Activated CD4-positive, alpha-beta T cell treated with anti-CD3 and anti-CD28 coated beads, Interleukin-2, amount 10 ng/mL, durations not matched to agents 24 days and 14 days (primary cell): ENCODE measurements at regions not wholly inside any gene's neighbourhood (a gene's known extent, or its start where the extent isn't known, plus 50 kb on each side); places are given as distances from the start of the nearest gene placed in this dataset.
"Not testable (repeated sequence)": the region's sequence is repeated elsewhere in the genome, so short reads cannot be mapped to it uniquely, and the experiment has no call there.

Source experiments
- DNase-seq: peaks from one replicate; pipeline ENCODE4 v3.0.0; 2022
- H3K27ac Mint-ChIP-seq: one replicate; pipeline ENCODE4 v1.8.0; 2022; ENCODE audit warnings: mild to moderate bottlenecking, mixed read lengths
- H3K27me3 Mint-ChIP-seq: one replicate; pipeline ENCODE4 v1.8.0; 2022; ENCODE audit warnings: mixed read lengths
- H3K36me3 Mint-ChIP-seq: one replicate; pipeline ENCODE4 v1.8.0; 2022; ENCODE audit warnings: low read depth, mild to moderate bottlenecking, mixed read lengths
- H3K4me1 Mint-ChIP-seq: one replicate; pipeline ENCODE4 v1.8.0; 2021; ENCODE audit warnings: mixed read lengths
- H3K4me3 Mint-ChIP-seq: one replicate; pipeline ENCODE4 v1.8.0; 2022; ENCODE audit warnings: mild to moderate bottlenecking, moderate library complexity, mixed read lengths
- H3K9me3 Mint-ChIP-seq: one replicate; pipeline ENCODE4 v1.8.0; 2021; ENCODE audit warnings: mixed read lengths
- intact Hi-C: fragments of 100-400 bp; cut with micrococcal nuclease; formaldehyde crosslinking; loops from one replicate; pipeline ENCODE4 v1.15.1; 2023

GRCh38 chr5:98016771-98017170 lies 756.7 kb upstream of the RGMB start:
- Mint-ChIP-seq H3K4me3 (no peak overlapping the region), H3K4me1 (no peaks in the 10 kb centered on the region), H3K36me3 (no peaks in the 10 kb centered on the region), H3K27ac (no peak overlapping the region), H3K9me3 (no peaks in the 10 kb centered on the region), H3K27me3 (no peaks in the 10 kb centered on the region)
- intact Hi-C loops = no loop called here
- DNase-seq = no peak

- H3K4me1 Mint-ChIP-seq, H3K9me3 Mint-ChIP-seq, DNase-seq, H3K27ac Mint-ChIP-seq, H3K4me3 Mint-ChIP-seq, intact Hi-C loops, H3K27me3 Mint-ChIP-seq, H3K36me3 Mint-ChIP-seq: not testable (repeated sequence)
These were observed 743.2 kb upstream of the RGMB start for GRCh38 chr5:98030273-98030672.

GRCh38 chr5:98031036-98031435 lies 742.4 kb upstream of the RGMB start:
- H3K9me3 Mint-ChIP-seq = not testable (repeated sequence)

GRCh38 chr5:98031496-98031895 lies 742.0 kb upstream of the RGMB start:
- Mint-ChIP-seq H3K9me3 (no peaks in the 10 kb centered on the region), H3K27ac (no peak overlapping the region), H3K36me3 (no peaks in the 10 kb centered on the region), H3K4me1 (no peaks in the 10 kb centered on the region), H3K4me3 (no peak overlapping the region), H3K27me3 (no peaks in the 10 kb centered on the region)
- no peak for DNase-seq
- intact Hi-C loops = no loop called here

More at GRCh38 chr5:98031036-98031435, 742.4 kb upstream of the RGMB start:
- DNase-seq, intact Hi-C loops, H3K36me3 Mint-ChIP-seq, H3K27me3 Mint-ChIP-seq, H3K27ac Mint-ChIP-seq, H3K4me1 Mint-ChIP-seq, H3K4me3 Mint-ChIP-seq: not testable (repeated sequence)

GRCh38 chr5:98031926-98032325 lies 741.5 kb upstream of the RGMB start:
- no peaks in the 10 kb centered on the region for H3K36me3 Mint-ChIP-seq

GRCh38 chr5:98041661-98042060 lies 731.8 kb upstream of the RGMB start:
- Mint-ChIP-seq H3K9me3 (no peaks in the 10 kb centered on the region), H3K27ac (no peak overlapping the region), H3K36me3 (no peaks in the 10 kb centered on the region), H3K4me1 (no peaks in the 10 kb centered on the region), H3K27me3 (no peaks in the 10 kb centered on the region), H3K4me3 (no peak overlapping the region)
- no peak for DNase-seq
- intact Hi-C loops = no loop called here

More at GRCh38 chr5:98031926-98032325, 741.5 kb upstream of the RGMB start:
- intact Hi-C loops = no loop called here
- Mint-ChIP-seq H3K4me1 (no peaks in the 10 kb centered on the region), H3K27me3 (no peaks in the 10 kb centered on the region), H3K9me3 (no peaks in the 10 kb centered on the region), H3K4me3 (no peak overlapping the region), H3K27ac (no peak overlapping the region)
- no peak for DNase-seq

- no peak overlapping the region for H3K4me3 Mint-ChIP-seq
- DNase-seq = no peak
- H3K9me3 Mint-ChIP-seq = no peaks in the 10 kb centered on the region
- H3K27ac Mint-ChIP-seq = no peak overlapping the region
- intact Hi-C loops = no loop called here
- H3K27me3 Mint-ChIP-seq = no peaks in the 10 kb centered on the region
- H3K36me3 Mint-ChIP-seq = no peaks in the 10 kb centered on the region
- no peaks in the 10 kb centered on the region for H3K4me1 Mint-ChIP-seq
These were observed 730.9 kb upstream of the RGMB start for GRCh38 chr5:98042521-98042920.

GRCh38 chr5:98042961-98043360 lies 730.5 kb upstream of the RGMB start:
- Mint-ChIP-seq H3K4me1 (no peaks in the 10 kb centered on the region), H3K9me3 (no peaks in the 10 kb centered on the region), H3K27ac (no peak overlapping the region), H3K36me3 (no peaks in the 10 kb centered on the region), H3K4me3 (no peak overlapping the region), H3K27me3 (no peaks in the 10 kb centered on the region)
- DNase-seq = no peak
- intact Hi-C loops = no loop called here

GRCh38 chr5:98050583-98050982 lies 722.9 kb upstream of the RGMB start:
- H3K9me3 Mint-ChIP-seq = no peaks in the 10 kb centered on the region
- H3K27ac Mint-ChIP-seq = no peak overlapping the region
- no peaks in the 10 kb centered on the region for H3K4me1 Mint-ChIP-seq
- no peaks in the 10 kb centered on the region for H3K27me3 Mint-ChIP-seq
- no peak overlapping the region for H3K4me3 Mint-ChIP-seq
- no peaks in the 10 kb centered on the region for H3K36me3 Mint-ChIP-seq
- DNase-seq = no peak
- intact Hi-C loops = no loop called here

GRCh38 chr5:98053170-98053569 lies 720.3 kb upstream of the RGMB start:
- H3K4me3 Mint-ChIP-seq = no peak overlapping the region
- no peak for DNase-seq
- no peaks in the 10 kb centered on the region for H3K4me1 Mint-ChIP-seq
- H3K27me3 Mint-ChIP-seq = no peaks in the 10 kb centered on the region
- H3K27ac Mint-ChIP-seq = no peak overlapping the region
- no peaks in the 10 kb centered on the region for H3K36me3 Mint-ChIP-seq
- intact Hi-C loops = no loop called here
- no peaks in the 10 kb centered on the region for H3K9me3 Mint-ChIP-seq

GRCh38 chr5:98060148-98060547 lies 713.3 kb upstream of the RGMB start:
- no peaks in the 10 kb centered on the region for H3K27me3 Mint-ChIP-seq
- intact Hi-C loops = no loop called here
- no peak overlapping the region for H3K4me3 Mint-ChIP-seq
- DNase-seq = no peak
- H3K4me1 Mint-ChIP-seq = no peaks in the 10 kb centered on the region
- no peaks in the 10 kb centered on the region for H3K36me3 Mint-ChIP-seq
- H3K9me3 Mint-ChIP-seq = no peaks in the 10 kb centered on the region
- no peak overlapping the region for H3K27ac Mint-ChIP-seq

GRCh38 chr5:98064118-98064685 lies 709.3 kb upstream of the RGMB start:
- no peak overlapping the region for H3K4me3 Mint-ChIP-seq
- H3K36me3 Mint-ChIP-seq = no peaks in the 10 kb centered on the region
- no peak overlapping the region for H3K27ac Mint-ChIP-seq
- H3K4me1 Mint-ChIP-seq = no peaks in the 10 kb centered on the region
- no peak for DNase-seq
- H3K9me3 Mint-ChIP-seq = no peaks in the 10 kb centered on the region
- intact Hi-C loops = no loop called here
- H3K27me3 Mint-ChIP-seq = peaks cover 5% of the 10 kb centered on the region

- H3K9me3 Mint-ChIP-seq = no peaks in the 10 kb centered on the region
- H3K4me3 Mint-ChIP-seq = no peak overlapping the region
- H3K36me3 Mint-ChIP-seq = no peaks in the 10 kb centered on the region
- DNase-seq = no peak
- H3K27me3 Mint-ChIP-seq = peaks cover 5% of the 10 kb centered on the region
- peaks cover 4% of the 10 kb centered on the region for H3K4me1 Mint-ChIP-seq
- intact Hi-C loops = no loop called here
- H3K27ac Mint-ChIP-seq = no peak overlapping the region
These were observed 708.1 kb upstream of the RGMB start for GRCh38 chr5:98065261-98065909.

GRCh38 chr5:98066910-98067309 lies 706.6 kb upstream of the RGMB start:
- H3K27me3 Mint-ChIP-seq = peaks cover 8% of the 10 kb centered on the region
- intact Hi-C loops = no loop called here
- H3K36me3 Mint-ChIP-seq = no peaks in the 10 kb centered on the region
- no peak overlapping the region for H3K4me3 Mint-ChIP-seq
- no peaks in the 10 kb centered on the region for H3K9me3 Mint-ChIP-seq
- no peak for DNase-seq
- peaks cover 4% of the 10 kb centered on the region for H3K4me1 Mint-ChIP-seq
- H3K27ac Mint-ChIP-seq = no peak overlapping the region
